ENCODE measurements at regions not wholly inside any gene's neighbourhood (a gene's known extent, or its start where the extent isn't known, plus 50 kb on each side); places are given as distances from the start of the nearest gene placed in this dataset.

- TF ChIP-seq CTCF (IDR thresholded peaks at IDR 0.05): no peak
- no peak for TF ChIP-seq POLR2A (IDR thresholded peaks at IDR 0.05)
Observed at GRCh38 chr9:105864248-105864898, 170.0 kb downstream of the TMEM38B start.
